DMS79 (cell line): ENCODE measurements at regions not wholly inside any gene's neighbourhood (a gene's known extent, or its start where the extent isn't known, plus 50 kb on each side); places are given as distances from the start of the nearest gene placed in this dataset.

ENCODE experiments used
- DNase-seq: peaks from one replicate; lab custom pipeline; 2025; lab: John Stamatoyannopoulos, UW

GRCh38 chr15:61527836-61528580, 298.9 kb upstream of the RORA start:
- no peak for DNase-seq

GRCh38 chr15:61524545-61524944, 295.4 kb upstream of the RORA start:
- no peak for DNase-seq

DNA sequence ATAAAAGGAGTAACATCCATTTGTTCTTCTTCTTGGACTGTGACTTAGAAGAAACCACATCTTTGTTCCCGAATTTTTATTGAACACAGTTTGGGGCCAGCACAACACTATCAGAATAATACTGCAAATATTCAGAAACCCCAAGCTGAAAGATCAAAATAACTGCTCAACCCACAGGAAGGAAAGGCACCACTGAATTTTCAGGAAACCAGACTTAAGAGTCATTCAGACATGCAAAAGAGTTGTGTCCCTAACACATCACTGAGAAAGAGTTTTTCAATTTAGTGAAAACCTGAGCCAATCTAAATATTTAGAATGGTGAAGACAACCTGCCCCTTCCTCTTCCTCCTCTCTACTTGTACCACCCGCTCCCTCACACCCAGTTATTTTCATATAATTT, 295.0 kb upstream of the RORA start:
- no peak for DNase-seq

DNA sequence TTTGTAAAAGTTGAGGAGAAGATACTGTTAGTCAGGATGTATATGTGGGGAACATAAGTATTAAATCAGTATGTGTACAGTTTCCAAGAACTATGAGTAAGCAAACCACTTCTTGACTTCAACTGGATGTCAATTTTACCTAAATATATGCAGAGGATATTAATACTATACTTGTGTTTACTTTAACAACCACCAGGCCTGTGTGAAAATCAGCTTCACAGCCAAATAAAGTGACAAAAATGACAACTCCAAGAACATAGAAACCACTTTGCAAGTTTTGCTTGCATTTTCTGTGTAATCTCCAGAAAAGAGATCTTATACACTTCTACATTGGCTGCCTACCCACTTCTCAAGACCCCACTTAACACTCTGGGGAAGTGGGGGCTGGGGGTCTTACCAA, 293.3 kb upstream of the RORA start:
- no peak for DNase-seq

- no peak for DNase-seq
These were observed 292.9 kb upstream of the RORA start for GRCh38 chr15:61521953-61522352.

DNA sequence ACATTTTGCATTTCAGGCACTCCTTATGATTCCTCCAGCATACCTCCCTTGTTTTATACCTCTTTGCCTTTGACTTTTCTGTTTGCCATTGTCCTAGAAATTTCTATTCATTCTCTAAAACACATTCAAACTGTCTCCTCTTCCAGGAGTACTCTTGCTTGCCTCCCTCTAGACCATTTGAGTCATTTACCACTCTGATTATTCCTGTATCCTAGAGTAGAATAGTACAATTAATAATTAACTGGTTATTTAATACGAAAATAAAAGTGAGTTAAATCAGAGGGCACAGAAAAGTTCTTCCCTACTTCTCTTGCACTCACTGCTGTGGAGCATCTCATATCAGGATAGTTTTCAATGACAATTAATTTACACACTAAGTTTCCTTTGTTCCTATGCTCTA, 290.2 kb upstream of the RORA start:
- DNase-seq: no peak

GRCh38 chr15:61518191-61518950, 289.3 kb upstream of the RORA start:
- DNase-seq: no peak

- no peak for DNase-seq
These were observed 288.7 kb upstream of the RORA start for GRCh38 chr15:61517776-61518175.

GRCh38 chr15:61517335-61517734, 288.2 kb upstream of the RORA start:
- no peak for DNase-seq

DNA sequence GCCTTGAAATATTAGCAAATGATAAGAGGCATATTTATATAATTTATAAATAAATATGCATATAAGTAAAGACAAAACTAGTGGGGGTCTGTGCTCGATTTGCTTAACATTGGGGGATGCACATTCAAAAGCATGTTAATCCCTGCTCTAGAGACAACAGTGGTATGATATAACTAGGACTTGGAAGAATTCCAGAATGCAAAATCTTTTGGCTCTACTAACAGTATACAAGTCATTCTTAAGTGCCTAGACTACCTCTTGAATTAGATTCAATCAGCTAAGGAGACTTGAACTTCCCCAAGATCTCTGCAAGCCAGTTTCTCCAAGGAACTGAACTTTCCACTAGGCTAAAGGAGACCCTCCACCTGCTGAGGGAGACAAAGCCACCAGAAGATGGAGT, 282.7 kb upstream of the RORA start:
- peak; percentile 25 for DNase-seq

DNA sequence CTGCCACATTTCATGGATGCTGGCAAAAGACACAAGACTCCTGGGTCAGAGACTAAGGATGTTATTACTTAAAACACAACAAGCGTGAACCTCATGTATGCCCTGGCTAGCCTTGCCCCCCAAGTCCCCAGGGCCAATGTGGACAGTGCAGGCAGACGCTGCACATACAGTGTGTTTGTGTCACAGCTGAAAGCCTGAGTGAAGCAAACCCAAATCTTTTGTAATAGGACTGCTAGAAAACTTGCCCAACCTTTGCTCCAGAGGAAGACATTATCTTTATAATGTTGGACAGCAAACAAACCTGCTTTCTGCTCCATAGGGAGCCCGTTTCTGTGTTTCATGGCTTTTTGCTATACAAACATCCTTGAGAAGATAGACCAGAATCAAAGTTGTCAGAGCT, 282.0 kb upstream of the RORA start:
- no peak for DNase-seq

DNA sequence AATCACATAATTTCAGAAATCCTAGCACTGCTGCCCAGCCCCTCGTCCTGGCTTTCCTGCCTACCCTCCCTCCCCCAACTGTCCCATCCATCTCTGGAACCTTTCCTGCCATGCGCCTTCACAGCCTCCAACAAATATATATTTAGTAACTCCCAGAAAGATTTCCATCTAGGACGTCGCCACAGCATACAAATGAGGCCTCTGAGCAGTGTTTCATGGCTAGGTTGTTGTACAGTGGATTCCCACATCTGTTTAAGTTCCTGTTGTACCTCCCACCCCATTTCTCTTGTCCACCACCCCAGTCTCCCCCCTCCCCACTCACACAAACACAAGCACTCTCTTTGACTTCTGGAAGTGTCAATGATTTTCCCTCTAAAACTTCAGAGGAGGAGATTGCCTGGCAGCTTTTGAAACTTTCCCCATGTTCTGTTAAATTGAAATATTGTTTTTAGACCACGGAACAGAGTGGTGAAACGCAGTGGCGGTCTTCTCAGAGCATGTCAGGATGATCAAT, 280.3 kb upstream of the RORA start:
- no peak for DNase-seq

DNA sequence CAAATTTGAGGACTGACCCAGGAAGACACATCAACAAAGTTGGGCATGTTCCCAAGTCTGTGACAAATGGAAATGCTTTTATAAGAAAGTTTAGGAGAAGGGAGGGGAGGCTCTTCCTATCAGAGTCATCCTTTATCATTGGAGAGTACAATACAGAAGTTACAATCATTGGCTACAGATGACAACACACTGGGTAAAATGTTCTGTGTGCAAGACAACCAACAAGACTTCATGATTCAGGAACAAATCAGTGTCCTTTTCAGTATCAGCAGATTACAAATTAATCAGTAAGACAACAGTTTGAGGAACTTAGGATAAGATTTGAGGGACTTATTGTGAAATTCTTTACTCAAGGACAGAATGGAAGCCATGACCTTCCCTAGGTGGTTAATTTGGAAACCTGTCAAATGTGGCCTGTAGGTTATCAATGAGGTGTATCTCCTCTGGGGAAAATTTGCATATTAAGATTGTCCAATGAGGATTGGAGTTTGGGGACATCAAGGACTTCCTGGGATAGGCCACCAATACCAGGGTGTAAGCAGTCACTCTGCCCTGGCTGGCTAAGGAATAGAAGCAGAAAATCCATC, 274.4 kb upstream of the RORA start:
- DNase-seq: no peak

GRCh38 chr15:61501815-61502389, 272.8 kb upstream of the RORA start:
- DNase-seq: no peak

DNA sequence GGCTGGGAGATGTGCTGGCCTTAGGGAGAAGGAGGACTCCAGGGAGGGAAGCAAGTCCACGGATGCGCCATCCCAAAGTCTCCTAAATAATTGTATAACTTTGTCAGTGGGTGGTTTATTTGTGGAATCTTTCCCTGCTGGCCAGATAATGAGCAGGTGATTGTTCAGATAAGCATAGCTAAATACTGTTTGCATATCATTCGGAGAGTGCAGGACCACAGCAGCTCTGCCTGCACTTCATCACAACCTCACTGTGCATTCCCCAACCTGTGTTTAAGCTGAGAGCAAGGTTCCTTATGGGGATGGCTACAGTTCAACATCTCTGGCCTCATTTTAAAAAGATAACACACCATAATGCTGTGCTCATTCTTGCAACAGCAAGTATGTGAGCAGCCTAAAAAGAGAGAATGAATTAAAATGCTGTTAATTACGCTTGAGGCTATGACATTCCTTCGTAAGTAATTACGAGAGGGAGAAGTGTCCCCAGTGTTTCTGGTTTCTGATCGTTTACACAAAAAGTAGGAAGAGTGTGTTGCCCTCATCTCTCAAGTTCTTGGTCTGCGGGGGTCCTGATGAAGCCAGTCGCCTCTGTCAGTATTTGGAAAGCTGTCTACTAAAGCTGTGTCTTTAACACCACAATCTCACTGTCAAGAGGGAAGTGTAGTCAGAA, 272.0 kb upstream of the RORA start:
- no peak for DNase-seq

DNA sequence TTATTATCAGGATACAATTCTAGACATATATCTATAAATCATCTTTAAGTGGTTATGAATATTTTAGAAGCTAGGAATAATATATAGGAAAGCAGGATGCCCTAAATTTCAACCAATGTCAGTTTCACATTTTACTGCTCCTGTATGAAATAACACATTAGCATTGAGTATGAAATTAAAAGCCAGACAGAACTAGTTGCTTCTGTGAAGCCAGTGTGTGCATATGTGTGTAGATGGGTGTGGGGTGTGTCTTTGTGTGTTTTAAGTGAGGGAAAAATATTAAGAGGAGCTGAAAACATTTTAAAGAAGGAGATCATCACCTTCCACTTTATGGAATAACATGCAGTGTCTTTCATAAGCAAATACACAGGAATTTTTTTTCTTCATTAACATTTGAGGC, 271.4 kb upstream of the RORA start:
- no peak for DNase-seq

DNA sequence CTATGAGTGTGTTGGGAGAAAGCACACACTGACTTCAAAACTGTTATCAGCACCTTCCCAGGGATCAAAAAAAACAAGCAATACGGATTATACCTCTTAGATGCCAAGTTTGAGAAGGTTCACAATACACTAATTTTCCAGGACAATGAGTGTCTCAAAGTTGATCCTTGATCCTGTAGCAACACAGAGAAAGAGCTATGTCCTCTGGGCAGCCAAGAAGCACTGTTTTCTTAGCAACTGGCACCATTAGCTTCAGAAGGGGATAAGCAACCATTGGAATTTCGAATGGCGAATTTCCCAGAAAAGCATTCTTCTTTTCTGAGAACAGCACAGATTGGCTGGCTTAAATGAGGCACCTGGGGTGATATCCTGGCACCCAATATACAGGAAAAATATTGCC, 270.3 kb upstream of the RORA start:
- no peak for DNase-seq

DNA sequence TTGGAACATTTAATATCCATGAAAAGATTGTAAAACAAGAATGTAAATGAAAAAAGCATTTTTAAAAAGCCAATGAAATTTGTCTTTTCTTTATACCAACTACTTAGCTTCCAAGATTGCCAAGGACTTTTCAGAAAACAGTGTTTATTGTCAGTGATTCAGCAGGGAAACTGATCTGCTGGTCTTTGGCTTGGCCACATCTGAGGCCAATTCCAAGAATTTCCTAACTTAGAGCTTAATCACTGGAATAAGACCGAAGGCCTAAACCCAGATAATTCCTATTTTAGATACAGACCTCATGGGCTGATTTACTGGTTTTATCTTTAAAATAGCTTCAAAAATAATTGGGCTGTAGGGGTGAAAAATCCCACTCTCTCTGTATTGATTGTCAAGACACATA, 260.5 kb upstream of the RORA start:
- no peak for DNase-seq

GRCh38 chr15:61483599-61483998, 254.5 kb upstream of the RORA start:
- no peak for DNase-seq

DNA sequence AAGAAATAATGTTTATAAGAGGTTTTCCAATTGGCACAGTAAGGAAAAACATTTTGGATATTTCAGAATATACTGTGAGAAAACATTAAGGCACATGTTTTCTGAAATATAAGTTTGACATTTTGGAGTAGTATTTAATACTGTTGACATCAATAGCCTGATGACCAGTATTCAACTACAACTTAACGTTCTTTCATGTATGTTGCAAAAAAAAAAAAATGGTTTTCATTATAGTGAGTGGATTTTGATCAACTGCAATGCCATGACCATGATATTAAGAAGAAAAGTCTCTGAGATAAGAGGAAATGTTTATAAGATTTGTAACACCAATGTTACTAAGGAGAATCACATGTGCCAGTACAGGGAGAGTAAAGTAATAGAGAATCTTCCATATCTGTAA, 252.8 kb upstream of the RORA start:
- DNase-seq: no peak

GRCh38 chr15:61480863-61481262, 251.8 kb upstream of the RORA start:
- no peak for DNase-seq

- DNase-seq: no peak
These were observed 251.2 kb upstream of the RORA start for GRCh38 chr15:61480295-61480694.
